ENCODE measurements at regions not wholly inside any gene's neighbourhood (a gene's known extent, or its start where the extent isn't known, plus 50 kb on each side); places are given as distances from the start of the nearest gene placed in this dataset.

- TF ChIP-seq POLR2A (IDR thresholded peaks at IDR 0.05; ENCODE audit: borderline replicate concordance, extremely low read depth, insufficient read depth, insufficient read length) (no peak), CTCF (IDR thresholded peaks at IDR 0.05 in 2 of 3, conservative IDR thresholded peaks at IDR 0.05 in 1 of 3; ENCODE audit: borderline replicate concordance in 1 of 3, insufficient read depth in 1 of 3, low read depth in 2 of 3, low read length in 2 of 3) (no peak), ATF3 (IDR thresholded peaks at IDR 0.05) (no peak), ELF1 (IDR thresholded peaks at IDR 0.05; ENCODE audit: borderline replicate concordance, low read depth) (no peak), POLR2AphosphoS5 (IDR thresholded peaks at IDR 0.05; ENCODE audit: low read depth, low read length) (no peak), RAD21 (IDR thresholded peaks at IDR 0.05; ENCODE audit: low read depth) (no peak), CBX3 (IDR thresholded peaks at IDR 0.05; ENCODE audit: low read depth) (no peak), EZH2 (IDR thresholded peaks at IDR 0.05) (no peak), EZH2phosphoT487 (IDR thresholded peaks at IDR 0.05; ENCODE audit: borderline replicate concordance) (no peak), ZFX (IDR thresholded peaks at IDR 0.05) (no peak)
These were observed 70.8 kb upstream of the SLC35B3 start for GRCh38 chr6:8506126-8506525.
